GM23248 (cell line): ENCODE measurements at regions not wholly inside any gene's neighbourhood (a gene's known extent, or its start where the extent isn't known, plus 50 kb on each side); places are given as distances from the start of the nearest gene placed in this dataset.

Experiments used
- DNase-seq: peaks from one replicate; pipeline ENCODE4 v3.0.0-alpha.2; 2015
- H2AFZ ChIP-seq: fragments of 200-600 bp; sonication (generic); 2 replicates; pipeline ENCODE4 v1.6.1; 2016; ENCODE audit warnings: antibody characterized with exemption
- H3F3A ChIP-seq: fragments of 200-600 bp; sonication (generic); 2 replicates; pipeline ENCODE4 v1.6.1; 2016; ENCODE audit warnings: mild to moderate bottlenecking, antibody characterized with exemption, mixed run types; ENCODE audit not compliant: insufficient read depth
- H3K27ac ChIP-seq: fragments of 200-600 bp; sonication (generic); 2 replicates; pipeline ENCODE4 v1.5.1; 2016; ENCODE audit warnings: mild to moderate bottlenecking
- H3K27me3 ChIP-seq: fragments of 200-600 bp; sonication (generic); replicated peaks from 2 replicates; pipeline ENCODE4 v1.6.1; 2016; ENCODE audit warnings: mild to moderate bottlenecking; ENCODE audit not compliant: insufficient read depth
- H3K36me3 ChIP-seq: fragments of 200-600 bp; sonication (generic); 2 replicates; pipeline ENCODE4 v1.6.1; 2016; ENCODE audit warnings: low read depth, mild to moderate bottlenecking
- H3K4me1 ChIP-seq: fragments of 200-600 bp; sonication (generic); 2 replicates; pipeline ENCODE4 v1.6.1; 2016; ENCODE audit warnings: mild to moderate bottlenecking; ENCODE audit not compliant: insufficient read depth
- H3K4me2 ChIP-seq: fragments of 200-600 bp; sonication (generic); one replicate; pipeline ENCODE4 v1.6.1; 2016; ENCODE audit warnings: mild to moderate bottlenecking; ENCODE audit not compliant: unreplicated experiment
- H3K4me3 ChIP-seq: fragments of 200-600 bp; sonication (generic); 2 replicates; pipeline ENCODE4 v1.5.1; 2016; ENCODE audit warnings: mild to moderate bottlenecking
- H3K79me2 ChIP-seq: fragments of 200-600 bp; sonication (generic); 2 replicates; pipeline ENCODE4 v1.6.1; 2016; ENCODE audit warnings: mild to moderate bottlenecking; ENCODE audit not compliant: insufficient read depth
- H3K9ac ChIP-seq: fragments of 200-600 bp; sonication (generic); 2 replicates; pipeline ENCODE4 v1.6.1; 2016; ENCODE audit warnings: mild to moderate bottlenecking
- H3K9me2 ChIP-seq: fragments of 200-600 bp; sonication (generic); 2 replicates; pipeline ENCODE4 v1.6.1; 2016; ENCODE audit warnings: mixed run types, mild to moderate bottlenecking, moderate library complexity; ENCODE audit not compliant: insufficient read depth
- H3K9me3 ChIP-seq: fragments of 200-600 bp; sonication (generic); one replicate; pipeline ENCODE4 v1.6.1; 2017; ENCODE audit warnings: low read depth
- H4K20me1 ChIP-seq: fragments of 200-600 bp; sonication (generic); 2 replicates; pipeline ENCODE4 v1.6.0; 2016; ENCODE audit not compliant: insufficient read depth
- EZH2 ChIP-seq: fragments of 200-600 bp; sonication (generic); IDR thresholded peaks from 2 replicates; pipeline ENCODE4 v1.6.1; 2018; ENCODE audit warnings: antibody characterized with exemption, mild to moderate bottlenecking; ENCODE audit not compliant: insufficient read depth, poor library complexity, severe bottlenecking
- EZH2phosphoT487 ChIP-seq: fragments of 200-600 bp; sonication (generic); IDR thresholded peaks from 2 replicates; pipeline ENCODE4 v1.6.1; 2018; ENCODE audit warnings: antibody characterized with exemption, moderate library complexity, mild to moderate bottlenecking, low read depth; ENCODE audit not compliant: insufficient read depth
- WGBS, 2 experiments: methylation state at CpG; one replicate each; pipeline ENCODE4 v1.1.6; 2015 to 2017; ENCODE audit warnings: low lambda C conversion rate in 2 of 2, low coverage in 1 of 2; ENCODE audit errors: missing lambda C conversion rate in 2 of 2; 5-methylcytosine and 5-hydroxymethylcytosine counted together
- in situ Hi-C: fragments of 300-500 bp; cut with MboI; formaldehyde crosslinking; loops from 2 replicates; pipeline ENCODE4 v1.15.0; 2020

GRCh38 chr10:43976292-43976691 is 327.6 kb upstream of the ZNF32 start:
- in situ Hi-C loops, result no loop called here
- H3F3A ChIP-seq, result no peaks in the 10 kb centered on the region
- no peaks in the 10 kb centered on the region for H4K20me1 ChIP-seq
- no peak overlapping the region for H3K9ac ChIP-seq
- peak; percentile 6 for DNase-seq
- H3K36me3 ChIP-seq, result no peaks in the 10 kb centered on the region
- no peaks in the 10 kb centered on the region for H3K9me2 ChIP-seq
- H3K27me3 ChIP-seq, result no peaks in the 10 kb centered on the region
- WGBS, 2 experiments, result 52 to 58% methylated on average over 1 of the region's 1 CpG
- H3K4me1 ChIP-seq, result no peaks in the 10 kb centered on the region
- no peak for TF ChIP-seq EZH2phosphoT487
- no peak for TF ChIP-seq EZH2
- no peak overlapping the region for H3K27ac ChIP-seq
- no peak overlapping the region for H3K4me2 ChIP-seq
- H3K4me3 ChIP-seq, result no peak overlapping the region
- no peaks in the 10 kb centered on the region for H3K79me2 ChIP-seq
- H3K9me3 ChIP-seq, result no peaks in the 10 kb centered on the region
- H2AFZ ChIP-seq, result no peak overlapping the region

- in situ Hi-C loops, result no loop called here
- no peak for TF ChIP-seq EZH2phosphoT487
- TF ChIP-seq EZH2, result no peak
- no peaks in the 10 kb centered on the region for H3K9me3 ChIP-seq
Observed at GRCh38 chr10:43973801-43974200, 325.1 kb upstream of the ZNF32 start.

GRCh38 chr10:43972976-43973647 is 324.4 kb upstream of the ZNF32 start:
- in situ Hi-C loops, result no loop called here

More at GRCh38 chr10:43973801-43974200, 325.1 kb upstream of the ZNF32 start:
- Histone ChIP-seq H3K27me3 (no peaks in the 10 kb centered on the region), H3K79me2 (no peaks in the 10 kb centered on the region), H3K4me2 (no peak overlapping the region), H3F3A (no peaks in the 10 kb centered on the region), H4K20me1 (no peaks in the 10 kb centered on the region), H2AFZ (no peak overlapping the region), H3K9me2 (no peaks in the 10 kb centered on the region), H3K4me3 (no peak overlapping the region), H3K27ac (no peak overlapping the region), H3K4me1 (no peaks in the 10 kb centered on the region), H3K36me3 (no peaks in the 10 kb centered on the region), H3K9ac (no peak overlapping the region)
- WGBS, 2 experiments, result 91 to 94% methylated on average over 3 of the region's 3 CpGs
- no peak for DNase-seq

GRCh38 chr10:43971981-43972380 is 323.3 kb upstream of the ZNF32 start:
- in situ Hi-C loops, result no loop called here
- Histone ChIP-seq H3K4me3 (no peak overlapping the region), H3K27ac (no peak overlapping the region), H3K27me3 (no peaks in the 10 kb centered on the region; the same call in 1 of the 2 replicates), H3K4me2 (no peak overlapping the region), H3K79me2 (no peaks in the 10 kb centered on the region), H4K20me1 (no peaks in the 10 kb centered on the region), H3K36me3 (no peaks in the 10 kb centered on the region), H3F3A (no peaks in the 10 kb centered on the region), H3K4me1 (no peaks in the 10 kb centered on the region), H3K9ac (no peak overlapping the region), H2AFZ (no peak overlapping the region), H3K9me2 (no peaks in the 10 kb centered on the region), H3K9me3 (no peaks in the 10 kb centered on the region)
- TF ChIP-seq EZH2phosphoT487, result no peak
- no peak for TF ChIP-seq EZH2
- 92 to 93% methylated on average over 8 of the region's 8 CpGs for WGBS, 2 experiments
- no peak for DNase-seq

More at GRCh38 chr10:43972976-43973647, 324.4 kb upstream of the ZNF32 start:
- Histone ChIP-seq H2AFZ (no peak overlapping the region), H3K27ac (no peak overlapping the region), H3K4me2 (no peak overlapping the region), H3K9me2 (no peaks in the 10 kb centered on the region), H3K27me3 (no peaks in the 10 kb centered on the region; the same call in 1 of the 2 replicates), H4K20me1 (no peaks in the 10 kb centered on the region), H3K36me3 (no peaks in the 10 kb centered on the region), H3F3A (no peaks in the 10 kb centered on the region), H3K4me3 (no peak overlapping the region), H3K4me1 (no peaks in the 10 kb centered on the region), H3K9me3 (no peaks in the 10 kb centered on the region), H3K9ac (no peak overlapping the region), H3K79me2 (no peaks in the 10 kb centered on the region)
- TF ChIP-seq EZH2 (no peak), EZH2phosphoT487 (no peak)
- WGBS, 2 experiments, result 95 to 96% methylated on average over 8 to 10 of the region's 10 CpGs
- no peak for DNase-seq

- Histone ChIP-seq H3K27me3 (no peaks in the 10 kb centered on the region; the same call in 1 of the 2 replicates), H3K27ac (no peak overlapping the region), H3K4me2 (no peak overlapping the region), H4K20me1 (no peaks in the 10 kb centered on the region), H3K4me1 (no peaks in the 10 kb centered on the region), H3K79me2 (no peaks in the 10 kb centered on the region), H3K4me3 (no peak overlapping the region), H3K9me3 (no peaks in the 10 kb centered on the region), H3K36me3 (no peaks in the 10 kb centered on the region), H2AFZ (no peak overlapping the region), H3K9ac (no peak overlapping the region), H3F3A (no peaks in the 10 kb centered on the region), H3K9me2 (no peaks in the 10 kb centered on the region)
- 91 to 95% methylated on average over 5 of the region's 5 CpGs for WGBS, 2 experiments
- DNase-seq, result no peak
- no peak for TF ChIP-seq EZH2
- TF ChIP-seq EZH2phosphoT487, result no peak
- in situ Hi-C loops, result no loop called here
Observed at GRCh38 chr10:43971306-43971705, 322.6 kb upstream of the ZNF32 start.
